C4-2B (cell line): ENCODE measurements at regions not wholly inside any gene's neighbourhood (a gene's known extent, or its start where the extent isn't known, plus 50 kb on each side); places are given as distances from the start of the nearest gene placed in this dataset.

Experiments
- H3K27ac ChIP-seq: fragments of 450-650 bp; 2 replicates; pipeline ENCODE4 v1.5.1; 2017
- CTCF ChIP-seq: fragments of 450-650 bp; conservative IDR thresholded peaks from 2 replicates; pipeline ENCODE4 v1.5.1; 2017; ENCODE audit warnings: mild to moderate bottlenecking
- ZFX ChIP-seq: fragments of 450-650 bp; IDR thresholded peaks from 2 replicates; pipeline ENCODE4 v1.6.1; 2017

- H3K27ac ChIP-seq: no peak overlapping the region
- TF ChIP-seq CTCF (no peak), ZFX (no peak)
These were observed 674.7 kb upstream of the SALL1 start for GRCh38 chr16:51825779-51826178.

- H3K27ac ChIP-seq: no peak overlapping the region
- TF ChIP-seq ZFX (no peak), CTCF (no peak)
These were observed 671.4 kb upstream of the SALL1 start for GRCh38 chr16:51822471-51822870.

GRCh38 chr16:51821527-51821926, 670.5 kb upstream of the SALL1 start:
- no peak for TF ChIP-seq ZFX
- no peak for TF ChIP-seq CTCF
- H3K27ac ChIP-seq: no peak overlapping the region

- TF ChIP-seq ZFX (no peak), CTCF (no peak)
- H3K27ac ChIP-seq: no peak overlapping the region
These were observed 669.1 kb upstream of the SALL1 start for GRCh38 chr16:51820176-51820575.

- peak; percentile 84 for TF ChIP-seq CTCF
- no peak for TF ChIP-seq ZFX
- no peak overlapping the region for H3K27ac ChIP-seq
These were observed 667.4 kb upstream of the SALL1 start for GRCh38 chr16:51818342-51818944.

GRCh38 chr16:51816929-51817328, 665.9 kb upstream of the SALL1 start:
- TF ChIP-seq CTCF (no peak), ZFX (no peak)

GRCh38 chr16:51815523-51815922, 664.5 kb upstream of the SALL1 start:
- H3K27ac ChIP-seq: no peak overlapping the region
- no peak for TF ChIP-seq CTCF
- TF ChIP-seq ZFX: no peak

More at GRCh38 chr16:51816929-51817328, 665.9 kb upstream of the SALL1 start:
- H3K27ac ChIP-seq: no peak overlapping the region
